ENCODE measurements at regions not wholly inside any gene's neighbourhood (a gene's known extent, or its start where the extent isn't known, plus 50 kb on each side); places are given as distances from the start of the nearest gene placed in this dataset.
"Not testable (repeated sequence)": the region's sequence is repeated elsewhere in the genome, so short reads cannot be mapped to it uniquely, and the experiment has no call there.

GRCh38 chr16:21545664-21546326 lies 53.6 kb upstream of the METTL9 start:
- not testable (repeated sequence) for TF ChIP-seq EP300, CTCF, POLR2A (IDR thresholded peaks at IDR 0.05)
